Posterior vena cava (tissue), 2 donors: ENCODE measurements at regions not wholly inside any gene's neighbourhood (a gene's known extent, or its start where the extent isn't known, plus 50 kb on each side); places are given as distances from the start of the nearest gene placed in this dataset.

Experiments used
- DNase-seq: peaks from one replicate; pipeline ENCODE4 v3.0.0-alpha.2; 2020; ENCODE audit warnings: low spot score
- intact Hi-C, 2 donors: fragments of 100-400 bp; cut with DNase I; formaldehyde crosslinking; loops; one replicate each; pipeline versions ENCODE4 v1.14.1 to v1.14.2; 2022 to 2023
- donor health status: DM: yes; HTN: yes; CAD: no.
- donor health status: DM: yes; HTN: yes; CAD: no.

GRCh38 chr7:68476966-68477365 is 1121.3 kb upstream of the AUTS2 start:
- intact Hi-C loops = no loop called here

GRCh38 chr7:68478326-68478725 is 1119.9 kb upstream of the AUTS2 start:
- intact Hi-C loops = no loop called here

More at GRCh38 chr7:68476966-68477365, 1121.3 kb upstream of the AUTS2 start:
- DNase-seq = no peak

GRCh38 chr7:68482800-68483199 is 1115.5 kb upstream of the AUTS2 start:
- intact Hi-C loops = no loop called here
- DNase-seq = no peak

More at GRCh38 chr7:68478326-68478725, 1119.9 kb upstream of the AUTS2 start:
- no peak for DNase-seq

GRCh38 chr7:68484731-68485130 is 1113.5 kb upstream of the AUTS2 start:
- DNase-seq = no peak
- intact Hi-C loops = no loop called here

GRCh38 chr7:68485253-68485917 is 1112.9 kb upstream of the AUTS2 start:
- DNase-seq = no peak
- intact Hi-C loops = no loop called here

- intact Hi-C loops = no loop called here
- no peak for DNase-seq
Measured at GRCh38 chr7:68488341-68489060, 1109.8 kb upstream of the AUTS2 start.

- DNase-seq = no peak
Measured at GRCh38 chr7:68491523-68492358, 1106.5 kb upstream of the AUTS2 start.

GRCh38 chr7:68492359-68492690 is 1106.0 kb upstream of the AUTS2 start:
- intact Hi-C loops = no loop called here
- DNase-seq = no peak

More at GRCh38 chr7:68491523-68492358, 1106.5 kb upstream of the AUTS2 start:
- intact Hi-C loops = no loop called here

GRCh38 chr7:68503400-68503799 is 1094.9 kb upstream of the AUTS2 start:
- no peak for DNase-seq

GRCh38 chr7:68504716-68505115 is 1093.6 kb upstream of the AUTS2 start:
- intact Hi-C loops = loop anchor here in 1 of 2 donors (1.0 kb wide), 1 partner anchor 45 kb away; no protein-coding TSS in a partner anchor
- DNase-seq = no peak

More at GRCh38 chr7:68503400-68503799, 1094.9 kb upstream of the AUTS2 start:
- intact Hi-C loops = no loop called here

GRCh38 chr7:68505721-68506120 is 1092.6 kb upstream of the AUTS2 start:
- intact Hi-C loops = no loop called here

GRCh38 chr7:68507668-68508067 is 1090.6 kb upstream of the AUTS2 start:
- intact Hi-C loops = no loop called here
- DNase-seq = no peak

More at GRCh38 chr7:68505721-68506120, 1092.6 kb upstream of the AUTS2 start:
- DNase-seq = no peak

GRCh38 chr7:68509054-68509453 is 1089.2 kb upstream of the AUTS2 start:
- no peak for DNase-seq
- intact Hi-C loops = no loop called here

- intact Hi-C loops = no loop called here
Measured at GRCh38 chr7:68509603-68510002, 1088.7 kb upstream of the AUTS2 start.

GRCh38 chr7:68511281-68511680 is 1087.0 kb upstream of the AUTS2 start:
- intact Hi-C loops = no loop called here

More at GRCh38 chr7:68509603-68510002, 1088.7 kb upstream of the AUTS2 start:
- DNase-seq = no peak

GRCh38 chr7:68512466-68512865 is 1085.8 kb upstream of the AUTS2 start:
- DNase-seq = no peak
- intact Hi-C loops = no loop called here

More at GRCh38 chr7:68511281-68511680, 1087.0 kb upstream of the AUTS2 start:
- no peak for DNase-seq

GRCh38 chr7:68518060-68518459 is 1080.2 kb upstream of the AUTS2 start:
- DNase-seq = no peak
- intact Hi-C loops = no loop called here

- intact Hi-C loops = no loop called here
- no peak for DNase-seq
Measured at GRCh38 chr7:68524126-68524525, 1074.1 kb upstream of the AUTS2 start.

GRCh38 chr7:68529221-68529620 is 1069.1 kb upstream of the AUTS2 start:
- DNase-seq = no peak
- intact Hi-C loops = no loop called here

- intact Hi-C loops = no loop called here
- no peak for DNase-seq
Measured at GRCh38 chr7:68535266-68535665, 1063.0 kb upstream of the AUTS2 start.
